ENCODE measurements at regions not wholly inside any gene's neighbourhood (a gene's known extent, or its start where the extent isn't known, plus 50 kb on each side); places are given as distances from the start of the nearest gene placed in this dataset.

DNA sequence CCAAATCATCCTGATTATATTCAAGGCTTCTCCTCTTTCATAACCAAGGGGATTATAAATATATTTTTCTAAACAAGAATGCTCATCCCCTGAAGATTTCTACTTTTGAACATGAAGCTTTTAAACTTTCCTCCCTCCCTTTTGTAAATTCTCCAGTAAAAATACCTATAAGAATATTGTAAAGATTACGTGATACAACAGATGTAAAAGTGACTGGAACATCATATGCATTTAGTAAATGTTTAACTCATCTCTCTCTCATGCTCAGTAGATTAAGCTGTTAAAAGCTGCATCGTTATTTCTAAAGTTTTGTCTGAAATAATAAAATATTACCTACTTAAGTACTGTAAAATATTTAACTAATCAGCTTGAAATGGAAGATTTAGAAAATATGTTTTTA is 281.1 kb downstream of the SPRY2 start:
- TF ChIP-seq, protein P1, sequence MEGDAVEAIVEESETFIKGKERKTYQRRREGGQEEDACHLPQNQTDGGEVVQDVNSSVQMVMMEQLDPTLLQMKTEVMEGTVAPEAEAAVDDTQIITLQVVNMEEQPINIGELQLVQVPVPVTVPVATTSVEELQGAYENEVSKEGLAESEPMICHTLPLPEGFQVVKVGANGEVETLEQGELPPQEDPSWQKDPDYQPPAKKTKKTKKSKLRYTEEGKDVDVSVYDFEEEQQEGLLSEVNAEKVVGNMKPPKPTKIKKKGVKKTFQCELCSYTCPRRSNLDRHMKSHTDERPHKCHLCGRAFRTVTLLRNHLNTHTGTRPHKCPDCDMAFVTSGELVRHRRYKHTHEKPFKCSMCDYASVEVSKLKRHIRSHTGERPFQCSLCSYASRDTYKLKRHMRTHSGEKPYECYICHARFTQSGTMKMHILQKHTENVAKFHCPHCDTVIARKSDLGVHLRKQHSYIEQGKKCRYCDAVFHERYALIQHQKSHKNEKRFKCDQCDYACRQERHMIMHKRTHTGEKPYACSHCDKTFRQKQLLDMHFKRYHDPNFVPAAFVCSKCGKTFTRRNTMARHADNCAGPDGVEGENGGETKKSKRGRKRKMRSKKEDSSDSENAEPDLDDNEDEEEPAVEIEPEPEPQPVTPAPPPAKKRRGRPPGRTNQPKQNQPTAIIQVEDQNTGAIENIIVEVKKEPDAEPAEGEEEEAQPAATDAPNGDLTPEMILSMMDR (IDR thresholded peaks at IDR 0.05; ENCODE audit: control insufficient read depth, extremely low read depth, insufficient read depth), result no peak
- no peak for DNase-seq (ENCODE audit: low read depth)
- H3K4me3 ChIP-seq (ENCODE audit: low read depth, low read length), result no peak overlapping the region

DNA sequence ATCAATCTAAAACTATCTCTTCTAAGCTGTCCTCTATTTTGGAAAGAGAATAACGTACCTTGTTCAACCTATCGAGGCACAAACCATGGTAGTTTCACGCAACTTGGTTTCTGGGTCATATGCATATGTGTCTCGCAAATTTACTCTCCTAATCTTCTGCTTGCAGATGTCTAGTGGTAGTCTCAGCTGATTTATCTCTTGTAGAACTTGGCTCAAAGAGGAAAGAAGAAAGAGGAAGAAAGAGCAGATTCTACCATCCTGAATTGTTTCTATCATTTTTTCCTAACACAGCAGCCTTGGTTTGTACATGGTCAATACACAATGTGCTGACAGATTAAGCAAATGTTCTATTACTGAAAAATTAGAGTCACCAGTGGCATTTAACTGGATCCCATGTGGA is 282.3 kb downstream of the SPRY2 start:
- DNase-seq (ENCODE audit: low read depth), result no peak
- H3K4me3 ChIP-seq (ENCODE audit: low read depth, low read length), result no peak overlapping the region
- TF ChIP-seq, protein P1 (IDR thresholded peaks at IDR 0.05; ENCODE audit: control insufficient read depth, extremely low read depth, insufficient read depth), result no peak

DNA sequence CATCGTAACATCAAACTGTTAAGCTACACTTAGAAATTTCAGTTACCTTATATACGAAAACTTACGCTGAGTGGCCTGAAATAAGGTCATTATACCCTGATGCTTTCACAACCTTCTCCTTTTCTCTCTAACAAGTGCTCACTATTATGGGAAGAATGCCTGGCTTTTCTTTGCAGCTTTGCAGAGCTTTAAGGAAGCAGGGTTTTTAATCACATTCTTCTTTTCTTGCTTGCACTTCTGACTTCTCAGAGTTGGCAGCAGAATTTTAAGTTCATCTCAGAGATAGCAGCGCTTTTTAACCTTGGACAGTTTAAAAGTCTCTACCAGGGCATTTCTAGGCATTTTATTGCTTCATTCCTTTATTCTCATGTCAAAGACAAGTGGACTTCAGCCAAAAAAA is 285.1 kb downstream of the SPRY2 start:
- TF ChIP-seq, protein P1 (IDR thresholded peaks at IDR 0.05; ENCODE audit: control insufficient read depth, extremely low read depth, insufficient read depth), result no peak
- no peak overlapping the region for H3K4me3 ChIP-seq (ENCODE audit: low read depth, low read length)
- DNase-seq (ENCODE audit: low read depth), result no peak

DNA sequence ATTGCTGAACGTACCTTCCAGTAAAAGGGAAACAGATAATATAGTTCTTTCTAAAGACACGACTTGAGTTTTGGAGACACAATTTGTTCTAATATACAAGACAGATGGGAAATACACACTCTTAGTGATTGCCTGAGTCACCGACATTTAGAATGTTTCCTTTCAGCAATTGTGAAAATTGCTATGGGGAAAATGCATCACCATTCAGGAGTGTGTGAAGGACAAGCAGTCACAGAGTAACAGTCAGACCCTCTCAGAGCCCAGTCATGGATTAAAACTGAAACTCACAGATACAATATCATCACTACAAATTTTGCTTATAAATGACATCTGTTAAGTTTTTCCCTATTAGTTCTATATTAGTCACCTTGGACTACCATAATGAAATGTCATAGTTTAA is 286.1 kb downstream of the SPRY2 start:
- no peak overlapping the region for H3K4me3 ChIP-seq (ENCODE audit: low read depth, low read length)
- no peak for DNase-seq (ENCODE audit: low read depth)
- TF ChIP-seq, protein P1 (IDR thresholded peaks at IDR 0.05; ENCODE audit: control insufficient read depth, extremely low read depth, insufficient read depth), result no peak

DNA sequence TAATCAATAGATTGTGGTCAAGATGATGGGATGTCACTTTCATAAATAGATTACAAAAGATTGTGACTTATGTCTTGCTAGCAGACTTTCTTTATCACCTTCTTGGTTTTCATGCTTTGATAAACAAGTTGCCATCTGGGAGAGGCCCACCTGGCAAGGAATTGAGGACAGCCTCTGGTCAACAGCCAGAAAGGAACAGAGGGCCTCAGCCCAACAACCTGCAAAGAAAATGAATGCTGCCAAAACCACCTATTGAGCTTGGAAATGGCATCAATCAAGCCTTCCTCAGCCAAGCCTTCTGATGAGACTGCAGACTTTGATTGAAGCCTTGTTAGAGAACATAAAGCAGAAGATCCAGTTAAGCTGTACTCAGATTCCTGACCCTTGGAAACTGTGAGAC is 288.6 kb downstream of the SPRY2 start:
- TF ChIP-seq, protein P1 (IDR thresholded peaks at IDR 0.05; ENCODE audit: control insufficient read depth, extremely low read depth, insufficient read depth), result no peak
- no peak overlapping the region for H3K4me3 ChIP-seq (ENCODE audit: low read depth, low read length)
- DNase-seq (ENCODE audit: low read depth), result no peak

DNA sequence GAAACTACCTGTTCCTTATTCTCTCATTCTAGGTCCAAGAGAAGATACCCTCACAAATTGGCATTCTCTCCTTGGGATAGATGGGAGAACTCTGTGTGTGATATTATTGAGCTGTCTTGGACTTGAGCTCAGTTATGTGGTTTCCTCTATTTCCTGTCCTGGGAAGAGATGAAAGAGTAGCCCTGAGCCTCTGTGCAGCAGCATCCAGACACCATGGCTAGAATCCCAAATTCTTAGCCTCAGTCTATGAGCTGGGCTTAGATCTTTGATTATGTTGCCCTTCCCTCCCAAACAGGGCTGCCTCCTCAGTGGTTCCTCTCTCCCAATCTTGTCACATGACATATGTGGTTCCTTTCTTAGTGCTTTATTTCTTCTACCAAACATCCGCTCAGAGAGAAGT is 290.7 kb downstream of the SPRY2 start:
- no peak for DNase-seq (ENCODE audit: low read depth)
- no peak overlapping the region for H3K4me3 ChIP-seq (ENCODE audit: low read depth, low read length)
- TF ChIP-seq, protein P1 (IDR thresholded peaks at IDR 0.05; ENCODE audit: control insufficient read depth, extremely low read depth, insufficient read depth), result no peak

DNA sequence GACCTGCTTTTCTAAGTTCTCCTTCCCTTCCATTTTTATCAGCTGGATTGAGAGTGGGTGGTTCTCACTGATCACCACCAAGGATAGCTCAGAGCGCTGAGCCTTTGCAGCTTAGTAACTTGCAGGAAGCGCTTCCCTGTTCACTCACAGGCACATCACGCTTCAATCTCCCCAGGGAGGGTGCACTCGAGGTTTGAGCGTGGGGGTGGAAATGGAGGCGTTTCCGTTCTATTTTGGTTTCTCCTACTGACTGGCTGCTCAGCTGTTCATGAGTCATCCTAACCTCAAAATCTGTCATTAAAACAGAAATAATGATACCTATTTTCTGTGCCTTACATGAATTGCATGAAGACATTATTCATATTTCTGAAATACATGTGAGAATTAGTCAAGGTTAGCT is 292.1 kb downstream of the SPRY2 start:
- no peak overlapping the region for H3K4me3 ChIP-seq (ENCODE audit: low read depth, low read length)
- no peak for DNase-seq (ENCODE audit: low read depth)
- TF ChIP-seq, protein P1 (IDR thresholded peaks at IDR 0.05; ENCODE audit: control insufficient read depth, extremely low read depth, insufficient read depth), result no peak

Data from LNCaP clone FGC (cell line).